Suppressor macrophage treated with lipopolysaccharide for 1 hour (primary cell): ENCODE measurements at regions not wholly inside any gene's neighbourhood (a gene's known extent, or its start where the extent isn't known, plus 50 kb on each side); places are given as distances from the start of the nearest gene placed in this dataset.

ENCODE experiments used
- DNase-seq, 3 donors: peaks; one replicate each; pipeline ENCODE4 v3.0.0-alpha.2; 2020 to 2022

DNA sequence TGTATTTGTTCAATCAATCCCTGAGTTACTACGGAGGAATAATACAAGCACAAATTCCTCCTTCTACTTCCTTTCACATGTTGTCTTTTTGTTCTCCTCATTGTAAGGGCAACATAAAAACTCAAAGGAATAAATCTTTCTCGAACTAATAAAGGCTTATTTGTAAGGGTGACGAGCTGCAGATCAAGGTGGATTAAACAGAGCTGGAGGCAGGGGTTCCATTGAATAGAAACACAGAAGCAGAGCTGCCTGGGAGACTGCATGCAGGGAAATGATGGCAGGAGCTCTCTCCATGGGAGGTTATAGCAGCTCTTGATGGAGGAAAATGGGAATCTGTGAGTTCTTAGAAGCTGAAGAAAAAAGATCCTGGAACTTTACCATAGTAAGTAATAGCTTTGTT lies 160.2 kb downstream of the CYYR1 start:
- no peak for DNase-seq

DNA sequence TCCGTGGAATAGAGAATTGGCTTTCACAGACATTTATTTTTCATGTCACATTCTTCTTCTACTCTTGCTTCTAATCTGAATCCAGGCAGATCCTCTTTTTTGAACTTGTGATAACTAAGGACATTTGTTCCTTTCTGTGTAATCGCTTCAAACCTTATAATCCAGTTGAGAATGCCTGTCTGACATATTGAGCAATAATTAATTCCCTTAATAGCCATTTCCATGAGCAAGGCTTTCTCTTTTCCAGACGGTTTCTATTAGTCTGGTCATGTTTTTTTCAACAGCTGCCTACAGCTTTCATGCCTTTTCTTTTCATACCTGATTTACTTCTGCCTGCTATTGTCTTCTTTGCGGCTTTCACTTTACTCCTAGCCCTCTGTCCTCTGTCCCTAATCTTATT lies 163.4 kb downstream of the CYYR1 start:
- no peak for DNase-seq

DNA sequence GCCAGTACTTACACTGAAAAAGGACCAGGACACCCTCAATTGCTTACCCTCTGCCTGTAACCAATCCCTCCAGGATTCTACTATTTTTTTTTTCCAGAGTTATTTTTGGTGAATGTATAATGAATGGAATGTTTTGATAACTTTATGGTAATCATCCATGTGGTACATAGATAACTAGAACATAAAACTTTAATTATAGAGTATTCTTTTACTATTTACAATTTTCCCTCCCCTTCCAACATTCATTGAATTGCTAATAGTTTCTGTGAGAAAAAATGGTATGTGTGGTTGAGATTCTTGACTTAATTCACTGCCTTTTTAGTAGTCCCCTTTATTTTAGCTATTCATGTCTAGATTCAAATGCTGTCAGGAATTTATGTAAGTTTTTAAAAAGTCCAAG lies 164.6 kb downstream of the CYYR1 start:
- DNase-seq: no peak

DNA sequence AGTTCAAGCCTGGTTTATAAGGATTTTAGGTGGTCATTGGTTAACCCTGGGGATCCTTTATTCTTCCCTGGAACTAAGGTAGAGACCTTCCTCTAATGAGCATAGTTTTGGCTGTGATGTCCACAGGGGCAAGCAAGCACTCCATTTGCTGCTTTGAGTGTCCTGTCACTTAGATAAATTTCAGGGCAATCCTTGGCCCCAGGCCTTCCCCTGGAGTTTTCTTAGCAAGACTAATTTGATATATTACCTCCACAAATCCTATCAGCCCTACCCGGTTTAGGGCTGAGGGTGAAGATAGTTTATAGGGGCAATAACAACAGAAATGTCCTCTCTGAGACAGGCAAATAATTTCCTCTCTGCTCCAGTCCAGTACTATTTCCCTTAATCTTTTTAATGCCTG lies 166.6 kb downstream of the CYYR1 start:
- DNase-seq: no peak

DNA sequence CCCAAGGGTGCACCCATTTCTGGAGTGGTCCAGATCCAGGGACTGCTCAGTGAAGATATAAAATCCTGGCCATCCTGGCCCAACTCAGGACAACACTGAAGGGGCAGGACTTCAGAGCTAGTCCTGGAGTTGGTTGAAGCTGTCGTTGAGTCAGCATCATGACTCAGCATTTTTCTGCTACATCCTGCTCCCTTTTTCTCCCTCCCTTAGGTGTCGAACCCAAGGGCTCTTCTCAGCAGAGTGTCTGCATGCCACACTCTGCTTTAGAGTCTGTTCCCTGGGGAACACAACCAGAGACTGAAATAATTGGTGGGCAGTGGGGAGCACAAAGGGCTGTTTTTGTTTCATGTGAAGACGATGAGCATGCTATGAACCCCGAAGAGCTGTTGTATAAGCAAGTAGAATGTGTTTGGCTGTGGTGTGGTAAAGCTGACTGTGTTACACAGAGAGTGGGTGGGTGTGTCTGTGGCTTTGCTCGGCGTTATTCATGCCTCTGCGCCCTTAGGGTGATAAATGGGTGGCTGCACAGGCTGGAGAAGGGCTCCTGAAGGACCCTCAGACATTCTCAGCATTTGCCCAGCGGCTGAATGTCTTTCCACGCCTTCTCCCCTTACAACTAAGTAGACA lies 167.2 kb downstream of the CYYR1 start:
- no peak for DNase-seq

DNA sequence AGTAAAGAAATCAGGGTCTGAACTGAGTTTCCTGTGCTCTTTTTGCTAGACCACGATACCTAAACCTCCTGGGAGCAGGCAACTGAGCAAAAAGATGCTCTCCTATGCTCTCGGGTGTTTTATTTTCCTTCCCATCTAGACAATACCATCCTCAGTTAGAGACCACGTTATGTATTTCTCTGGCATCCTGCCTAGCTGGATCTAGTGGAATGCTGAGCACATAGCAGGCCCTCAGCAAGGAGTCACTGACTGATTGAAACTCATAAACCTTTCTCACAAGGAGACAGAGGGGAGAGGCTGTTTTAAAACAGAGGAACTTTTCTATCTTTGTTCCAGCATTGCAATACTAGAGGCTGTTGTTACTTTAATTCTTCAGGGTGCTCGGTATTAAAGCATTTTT lies 168.0 kb downstream of the CYYR1 start:
- DNase-seq: no peak

DNA sequence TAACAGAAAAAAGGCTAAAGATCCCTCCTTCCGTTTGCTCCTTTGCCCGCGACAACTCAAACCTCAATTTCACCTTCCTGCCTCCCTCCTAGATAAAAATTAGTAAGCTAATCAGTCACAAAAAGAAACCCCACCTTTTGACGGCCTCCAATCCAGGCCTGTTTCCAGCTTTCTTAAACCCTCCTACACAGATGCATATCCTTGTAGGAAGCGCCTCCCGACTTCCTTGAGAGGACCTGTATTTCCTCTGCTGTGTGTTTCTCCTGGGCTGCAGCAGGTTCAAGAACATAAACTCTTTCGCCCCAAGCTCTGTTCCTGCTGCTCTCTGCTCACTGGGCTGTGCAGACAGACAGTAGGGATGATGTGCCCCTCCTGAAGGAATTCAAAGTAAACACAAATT lies 168.8 kb downstream of the CYYR1 start:
- no peak for DNase-seq

DNA sequence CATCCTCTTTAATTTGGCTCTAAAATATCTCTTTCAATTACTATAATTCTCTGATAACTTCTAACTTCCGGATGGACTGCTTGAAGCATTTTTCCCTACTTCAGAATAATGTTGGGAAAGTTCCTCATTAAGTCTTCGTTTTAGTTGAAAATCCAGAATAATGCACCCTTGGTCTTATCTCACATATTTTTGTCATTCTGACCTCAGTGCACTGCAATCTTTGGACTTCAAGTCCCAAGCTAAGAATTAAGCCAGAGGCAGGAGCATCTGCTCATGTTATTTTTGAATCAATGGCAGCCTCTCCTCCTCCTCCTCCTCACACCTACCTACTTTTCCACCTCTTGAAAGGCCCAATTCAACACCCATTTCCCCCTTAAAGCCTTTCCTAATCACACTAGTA lies 169.8 kb downstream of the CYYR1 start:
- DNase-seq: no peak

DNA sequence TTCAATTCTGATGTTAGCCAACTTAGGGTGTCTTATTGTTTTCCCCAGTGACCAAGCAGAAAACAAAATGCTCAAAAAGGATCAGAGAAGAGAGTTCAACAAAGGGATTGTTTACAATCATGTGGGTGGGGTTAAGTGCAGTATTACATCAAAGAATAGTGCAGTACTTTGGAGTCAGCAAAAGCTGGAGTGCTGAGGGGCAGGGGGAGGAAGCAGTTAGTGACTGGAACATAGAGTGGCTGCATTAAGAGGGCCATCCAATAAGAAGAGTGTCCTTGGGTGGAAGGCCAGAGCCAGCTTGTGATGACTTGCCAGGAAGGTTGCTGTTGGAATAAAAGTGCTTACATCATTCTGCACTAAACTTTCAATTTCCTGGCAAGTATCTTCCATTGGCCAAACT lies 175.5 kb downstream of the CYYR1 start:
- DNase-seq: no peak

DNA sequence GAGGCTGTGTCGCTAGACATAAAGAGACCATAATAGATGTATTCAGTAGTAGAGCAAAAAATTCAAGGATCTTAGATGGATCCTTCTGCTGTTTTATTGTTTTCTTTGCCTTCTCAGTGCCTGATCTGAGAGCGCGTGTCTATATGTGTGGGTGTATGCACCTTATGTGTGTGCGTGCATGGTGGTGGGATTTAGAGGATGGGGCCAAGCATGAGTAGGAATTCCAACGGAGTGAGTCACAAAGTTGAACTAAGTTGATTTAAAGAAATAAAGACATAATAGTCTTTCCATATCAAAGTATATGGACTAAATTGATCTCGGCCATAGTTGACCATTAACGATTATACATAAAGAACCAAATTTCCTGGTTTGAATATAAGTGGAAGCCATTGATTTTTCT lies 178.7 kb downstream of the CYYR1 start:
- DNase-seq: no peak

DNA sequence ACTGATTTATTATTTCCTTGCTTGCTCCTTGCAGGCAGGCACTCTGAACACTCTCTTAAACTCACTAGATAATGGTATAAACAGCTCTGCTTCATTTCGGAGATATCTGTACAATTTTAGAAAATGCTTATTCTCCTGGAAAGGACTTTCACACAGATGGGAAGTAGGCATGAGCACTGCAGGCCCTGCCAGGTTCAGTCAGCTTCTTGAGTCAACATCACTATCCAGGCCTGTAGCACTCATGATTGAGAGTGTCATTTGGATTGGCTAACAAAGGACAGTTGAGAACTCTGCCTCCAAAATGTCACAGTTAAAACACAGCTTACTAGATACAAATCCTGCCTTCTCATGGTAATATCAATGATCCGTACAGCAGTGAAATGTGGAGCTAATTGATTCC lies 181.9 kb downstream of the CYYR1 start:
- no peak for DNase-seq

DNA sequence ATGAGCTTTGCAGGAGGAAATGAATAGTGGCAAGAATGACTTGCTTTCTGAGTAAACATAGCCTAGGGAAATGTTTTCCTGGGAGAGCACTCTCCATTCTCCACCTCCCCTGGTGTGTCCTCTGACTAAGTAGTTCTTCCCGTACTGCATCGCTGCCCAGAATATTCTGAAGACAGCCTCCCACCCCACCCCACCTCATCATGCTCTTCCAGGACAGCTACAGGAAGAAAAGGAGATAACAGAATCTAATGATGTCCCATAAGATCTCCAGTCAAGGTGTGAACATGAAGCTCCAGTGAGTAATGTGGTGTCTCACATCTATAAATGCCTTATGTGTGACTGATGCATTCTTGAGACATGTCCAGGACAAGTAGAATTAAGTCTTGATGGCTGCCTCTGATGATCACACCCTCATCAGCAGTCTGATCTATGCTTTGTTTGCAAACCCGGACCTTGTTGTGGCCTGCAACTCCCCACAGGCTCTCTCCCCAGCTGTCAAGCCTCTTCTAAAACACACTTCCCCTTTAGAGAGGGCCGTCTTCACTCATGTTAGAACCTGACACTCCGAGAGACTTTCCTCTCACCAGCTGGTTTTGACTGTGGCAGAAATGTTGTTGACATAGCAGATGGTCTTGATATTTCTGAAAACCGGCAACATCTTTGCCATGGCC lies 183.0 kb downstream of the CYYR1 start:
- peak; percentile 9 to 26 (median 19) for DNase-seq

DNA sequence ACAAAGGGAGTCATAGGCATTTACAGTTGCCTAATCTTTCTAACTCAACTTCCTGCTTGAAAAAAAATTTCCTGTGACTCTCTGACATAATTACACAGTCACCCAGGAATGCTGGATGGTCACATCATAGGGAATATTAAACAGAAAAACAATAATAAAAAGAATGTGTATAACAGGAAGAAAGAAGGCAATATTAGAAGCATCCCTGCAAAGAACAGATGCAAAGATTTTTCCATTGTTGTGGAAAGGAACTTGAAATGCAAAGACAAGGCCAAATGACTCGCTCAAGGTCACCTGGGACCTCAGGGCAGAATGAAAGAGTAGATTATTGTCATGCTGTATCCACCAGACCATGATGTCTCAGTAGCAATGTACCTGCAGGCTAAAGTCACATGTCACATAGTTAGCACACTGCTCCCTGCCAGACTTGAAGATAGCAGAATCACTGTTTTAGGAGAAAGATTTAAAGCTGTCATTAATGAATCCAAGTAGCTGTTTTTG lies 184.3 kb downstream of the CYYR1 start:
- DNase-seq: peak; percentile 10 to 55 (median 45)

DNA sequence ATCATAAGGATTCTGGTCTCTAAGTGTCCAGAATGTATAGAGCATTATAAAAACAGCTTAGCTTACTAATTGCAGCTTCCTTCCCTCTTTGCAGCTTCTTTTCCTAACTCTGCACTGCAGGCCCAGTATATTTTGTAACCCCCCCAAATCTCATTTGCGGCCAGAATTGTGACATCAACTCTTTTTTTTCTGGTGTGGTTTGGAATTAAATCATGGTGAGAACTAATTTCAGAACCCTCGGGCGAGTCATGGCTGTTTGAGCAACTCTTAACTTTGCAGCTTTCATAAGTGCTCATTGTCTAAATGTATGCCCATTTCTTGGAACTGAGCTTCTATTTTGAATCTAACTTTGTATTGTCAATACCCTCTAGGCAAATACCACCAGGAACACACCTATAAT lies 187.4 kb downstream of the CYYR1 start:
- peak; percentile 15 to 38 (median 34) for DNase-seq

DNA sequence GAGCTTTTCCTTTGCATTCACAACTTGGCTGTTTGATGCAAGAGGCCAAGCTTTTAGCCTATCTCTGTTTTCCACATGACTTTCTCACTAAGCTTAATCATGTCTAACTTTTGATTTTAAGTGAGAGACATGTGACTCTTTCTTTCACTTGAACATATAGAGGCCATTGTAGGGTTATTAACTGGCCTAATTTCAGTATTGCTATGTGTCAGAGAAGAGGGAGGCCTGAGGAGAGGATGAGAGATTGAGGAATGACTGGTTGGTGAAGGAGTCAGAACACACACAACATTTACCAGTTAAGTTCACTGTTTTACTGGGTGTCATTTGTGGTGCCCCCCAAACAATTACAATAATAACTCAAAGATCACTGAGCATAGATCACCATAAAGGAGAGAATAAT lies 193.5 kb downstream of the CYYR1 start:
- DNase-seq: no peak

DNA sequence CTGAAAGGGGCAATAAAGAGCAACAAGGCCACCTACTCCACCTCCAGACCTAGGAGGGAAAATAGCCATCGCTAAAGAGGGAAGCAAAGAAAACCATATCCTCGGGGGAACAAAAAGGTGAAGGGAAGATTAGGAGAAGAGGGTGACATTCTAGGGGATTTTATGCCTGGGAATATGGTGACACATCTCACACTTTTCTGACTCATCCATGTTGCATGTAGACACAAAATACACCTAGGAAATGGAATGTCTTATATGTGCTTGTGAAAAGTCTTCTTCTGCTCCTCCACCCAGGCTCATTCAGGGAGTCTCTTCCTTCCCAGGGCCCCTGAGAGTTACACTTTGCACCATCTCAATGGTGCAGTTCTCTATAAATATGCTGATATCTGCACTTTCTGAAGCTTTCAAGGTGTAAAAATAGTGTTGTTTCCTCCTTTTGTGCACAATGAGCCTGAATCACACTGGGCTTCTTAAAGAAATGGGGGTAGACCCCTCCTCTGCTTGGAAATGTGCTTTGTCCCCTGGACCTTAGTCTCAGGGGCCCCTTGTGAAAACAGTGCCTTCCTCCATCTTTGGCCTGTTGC lies 195.9 kb downstream of the CYYR1 start:
- no peak for DNase-seq

DNA sequence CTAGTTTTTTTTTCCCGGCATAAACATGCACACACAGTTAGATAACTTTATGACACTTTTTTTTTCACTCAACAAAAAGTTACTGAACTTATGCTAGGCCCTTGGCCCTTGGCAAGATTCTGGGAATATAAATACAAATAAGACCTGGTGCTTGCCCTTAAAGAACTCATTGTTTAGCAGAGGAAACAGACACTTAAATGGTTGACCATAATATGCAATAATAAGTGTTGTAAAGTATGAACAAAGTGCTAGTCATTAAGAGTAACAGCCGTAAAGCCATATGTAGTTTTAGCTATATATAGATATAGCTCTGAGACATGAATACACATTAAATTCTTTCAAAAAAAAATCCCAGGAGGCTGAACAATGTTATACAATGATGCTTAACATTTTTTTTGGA lies 198.3 kb downstream of the CYYR1 start:
- DNase-seq: no peak

DNA sequence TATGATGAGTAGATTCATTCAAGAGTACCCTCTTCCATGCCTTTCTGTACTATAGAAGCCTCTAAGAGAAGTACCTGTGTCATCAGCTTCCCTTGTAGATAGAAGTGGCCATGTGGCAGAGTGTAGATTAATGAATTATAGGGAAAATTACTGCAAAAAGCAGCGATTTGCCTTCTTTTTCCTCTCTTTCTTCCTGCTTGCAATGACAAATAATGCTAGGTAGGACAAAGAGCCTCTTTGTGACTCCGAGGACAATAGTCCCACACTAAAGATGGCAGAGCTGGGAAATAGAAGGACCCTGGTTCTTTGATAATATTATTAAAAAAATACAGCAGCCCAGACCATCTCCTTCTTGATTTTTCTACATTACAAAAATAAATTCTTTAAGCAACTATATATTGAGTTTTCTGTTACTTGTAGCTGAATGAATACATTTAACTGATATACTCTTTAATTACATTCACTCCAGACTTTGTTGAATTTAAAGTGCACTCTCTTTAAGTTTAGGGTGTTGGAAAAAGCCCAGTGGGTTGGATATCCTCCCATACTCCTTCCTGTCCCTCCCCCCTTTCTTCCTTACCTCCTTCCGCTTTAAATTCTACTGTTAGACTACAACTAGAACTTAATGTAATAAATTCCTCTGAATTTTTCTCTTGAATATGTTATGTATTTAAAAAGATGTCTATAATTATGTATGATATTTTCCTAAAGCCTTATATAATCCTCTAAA lies 198.2 kb upstream of the APP start:
- no peak for DNase-seq

DNA sequence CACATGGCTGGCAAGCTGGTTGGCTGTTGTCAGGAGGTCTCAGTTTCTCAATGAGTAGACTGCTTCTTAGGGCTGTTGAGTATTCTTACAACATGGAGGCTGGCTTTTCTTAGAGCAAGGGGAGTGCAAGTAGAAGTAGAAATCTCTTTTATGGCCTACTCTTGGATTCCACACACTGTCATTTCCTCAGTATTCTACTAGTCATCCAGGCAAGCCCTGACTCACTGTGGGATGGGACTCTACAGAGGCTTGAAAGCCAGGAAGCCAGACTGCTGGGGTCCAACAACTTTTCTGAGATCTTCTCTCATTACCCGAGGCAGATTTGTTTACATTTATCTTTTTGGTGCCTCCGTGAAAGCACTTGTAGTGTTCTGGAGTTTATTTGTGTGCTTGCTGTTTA lies 196.2 kb upstream of the APP start:
- no peak for DNase-seq

DNA sequence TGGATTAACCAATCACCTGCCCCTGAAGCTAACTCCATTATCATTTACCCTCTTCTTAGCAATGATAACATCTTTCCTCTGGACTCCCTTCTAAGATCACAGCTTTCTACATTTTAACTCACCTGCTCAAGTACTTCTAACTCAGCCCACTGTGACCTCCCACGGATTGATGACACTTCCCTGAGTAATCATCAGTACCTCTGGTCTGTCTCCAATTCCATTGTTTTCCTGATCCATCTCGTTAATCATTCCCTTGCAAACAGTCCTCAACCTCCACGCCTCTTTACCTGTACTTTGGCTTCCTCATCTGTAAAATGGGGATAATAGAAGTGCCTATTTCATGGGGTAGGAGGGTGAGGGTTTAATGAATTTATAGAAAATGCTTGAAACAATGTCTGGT lies 195.3 kb upstream of the APP start:
- DNase-seq: no peak

DNA sequence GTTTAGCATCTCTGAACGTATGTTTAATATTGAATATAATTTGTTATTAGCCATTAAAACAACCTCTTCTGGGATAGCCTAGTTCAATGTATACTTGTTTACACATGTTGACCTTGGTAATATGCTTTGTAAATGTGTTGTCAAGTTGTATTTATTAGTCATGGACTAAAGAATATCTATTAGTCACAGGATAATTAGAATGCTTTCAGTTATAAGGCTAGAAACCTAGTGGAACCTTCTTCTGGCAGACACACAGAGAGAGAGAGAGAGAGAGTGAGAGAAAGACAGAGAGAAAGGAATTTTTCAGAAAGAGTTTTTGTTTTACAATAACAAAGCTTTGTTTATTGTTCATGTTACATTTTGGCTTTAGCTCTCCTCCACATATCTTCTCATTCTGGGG lies 181.1 kb upstream of the APP start:
- no peak for DNase-seq

DNA sequence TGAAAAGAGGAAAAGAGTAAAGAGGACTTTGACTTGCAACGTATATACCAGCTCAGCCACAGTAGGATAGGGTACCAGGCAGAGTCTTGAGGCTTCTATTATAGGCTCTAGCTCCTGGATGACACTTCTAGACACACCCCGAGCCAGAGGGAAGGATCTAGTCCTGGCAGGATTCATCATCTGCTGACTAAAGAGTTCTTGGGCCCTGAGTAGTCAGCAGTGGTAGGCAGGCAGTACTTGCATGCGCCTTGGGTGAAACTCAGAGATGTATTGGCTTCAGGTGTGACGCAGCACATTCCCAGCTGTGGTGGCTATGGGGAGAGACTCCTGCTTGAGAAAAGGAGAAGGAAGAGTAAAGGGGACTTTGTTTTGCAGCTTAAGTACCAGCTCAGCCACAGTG lies 162.3 kb upstream of the APP start:
- no peak for DNase-seq

DNA sequence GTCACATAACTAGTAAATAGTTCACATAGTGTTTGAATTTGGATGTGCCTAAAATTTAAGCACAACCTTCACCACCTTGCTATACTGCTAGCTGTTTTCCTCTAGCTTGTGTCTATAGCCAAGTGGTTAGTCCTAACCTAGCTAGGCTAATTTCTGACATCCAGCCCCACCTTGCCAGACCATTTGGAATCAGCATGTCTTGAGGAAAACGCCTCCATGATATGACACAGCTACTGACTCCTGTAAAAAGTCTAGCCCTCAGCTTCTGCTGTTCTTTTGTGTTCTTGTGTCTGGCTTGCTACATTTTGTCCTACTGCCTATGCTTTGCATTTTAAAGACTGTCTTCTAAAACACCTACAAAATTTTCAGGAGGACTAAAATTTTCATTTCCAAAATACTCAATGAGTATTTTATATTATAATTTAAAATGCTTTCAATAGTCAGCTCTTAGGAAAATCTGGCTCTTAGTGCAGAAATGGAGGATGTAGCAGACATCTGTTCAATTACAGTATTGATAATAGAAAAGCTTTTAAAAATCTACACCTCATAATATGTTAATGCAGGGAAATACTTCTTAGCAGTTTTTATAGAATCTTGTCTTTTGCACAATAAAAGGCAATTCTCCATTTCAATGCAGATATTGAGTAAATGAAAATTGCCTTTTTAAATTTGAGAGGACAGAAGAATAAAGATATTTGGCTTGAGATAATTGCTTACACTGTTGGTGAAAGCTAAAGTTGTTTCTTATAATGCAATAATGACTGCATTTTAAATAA lies 160.8 kb upstream of the APP start:
- DNase-seq: no peak
